ENCODE measurements at regions not wholly inside any gene's neighbourhood (a gene's known extent, or its start where the extent isn't known, plus 50 kb on each side); places are given as distances from the start of the nearest gene placed in this dataset.

- TF ChIP-seq ZNF781 (CRISPR knock-in tag; IDR thresholded peaks at IDR 0.05; ENCODE audit: borderline replicate concordance, not compliant biosample characterization) = peak; percentile 42
- 0 out of 2 replicates have a peak, but pooled peaks have one; percentile 39 for TF ChIP-seq YEATS4 (CRISPR knock-in tag; IDR thresholded peaks at IDR 0.05; ENCODE audit: borderline replicate concordance)
- TF ChIP-seq E2F1 (CRISPR knock-in tag; IDR thresholded peaks at IDR 0.05) = no peak
- no peak for TF ChIP-seq ZBTB2 (CRISPR knock-in tag; IDR thresholded peaks at IDR 0.05; ENCODE audit: low read depth)
- no peak for TF ChIP-seq ZBTB39 (CRISPR knock-in tag; IDR thresholded peaks at IDR 0.05)
- TF ChIP-seq ATF4 (CRISPR knock-in tag; IDR thresholded peaks at IDR 0.05) = peak in 1 of 2 experiments; percentile 49; a peak in 1 of 4 replicates
- peak; percentile 72 for TF ChIP-seq NCOR1 (IDR thresholded peaks at IDR 0.05; ENCODE audit: borderline replicate concordance, low read length)
- no peak for TF ChIP-seq PCBP1 (IDR thresholded peaks at IDR 0.05; ENCODE audit: borderline replicate concordance, low read depth, low read length)
- TF ChIP-seq RARA (CRISPR knock-in tag; IDR thresholded peaks at IDR 0.05) = 0 out of 2 replicates have a peak, but pooled peaks have one; percentile 4
- TF ChIP-seq TEAD2 (CRISPR knock-in tag; IDR thresholded peaks at IDR 0.05) = no peak
- TF ChIP-seq TAF1 (CRISPR knock-in tag; IDR thresholded peaks at IDR 0.05) = no peak
- TF ChIP-seq PITX1 (CRISPR knock-in tag; IDR thresholded peaks at IDR 0.05) = peak; percentile 53; the same call in 1 of the 2 replicates
- no peak for TF ChIP-seq ZNF512 (CRISPR knock-in tag; IDR thresholded peaks at IDR 0.05)
- no peak for TF ChIP-seq ZNF672 (CRISPR knock-in tag; IDR thresholded peaks at IDR 0.05)
- TF ChIP-seq HNF1B (CRISPR knock-in tag; IDR thresholded peaks at IDR 0.05) = no peak
- TF ChIP-seq ONECUT2 (CRISPR knock-in tag; IDR thresholded peaks at IDR 0.05) = no peak
- 0 out of 2 replicates have a peak, but pooled peaks have one; percentile 28 for TF ChIP-seq FOXO4 (CRISPR knock-in tag; conservative IDR thresholded peaks at IDR 0.05)
Measured at GRCh38 chr20:22465622-22466446, 118.5 kb downstream of the FOXA2 start (continued).

Data from HepG2 (cell line).